ENCODE measurements at regions not wholly inside any gene's neighbourhood (a gene's known extent, or its start where the extent isn't known, plus 50 kb on each side); places are given as distances from the start of the nearest gene placed in this dataset.

- TF ChIP-seq POLR2AphosphoS5 (IDR thresholded peaks at IDR 0.05; ENCODE audit: low read depth, low read length) (no peak), SIN3A (IDR thresholded peaks at IDR 0.05; ENCODE audit: borderline replicate concordance, insufficient read depth, low read length) (no peak)
Measured at GRCh38 chr20:11249683-11250082, 575.9 kb upstream of the JAG1 start.

GRCh38 chr20:11252447-11252846, 578.6 kb upstream of the JAG1 start:
- TF ChIP-seq TAF1 (IDR thresholded peaks at IDR 0.05; ENCODE audit: borderline replicate concordance, insufficient read depth, low read length) (no peak), FOXP2 (optimal IDR thresholded peaks at IDR 0.05; ENCODE audit: borderline replicate concordance, extremely low read depth, extremely low read length, insufficient read depth) (no peak), REST (IDR thresholded peaks at IDR 0.05; ENCODE audit: insufficient read depth in 1 of 2, low read depth in 2 of 2, low read length in 2 of 2) (no peak), POLR2AphosphoS5 (IDR thresholded peaks at IDR 0.05; ENCODE audit: low read depth, low read length) (no peak), SIN3A (IDR thresholded peaks at IDR 0.05; ENCODE audit: borderline replicate concordance, insufficient read depth, low read length) (no peak)

GRCh38 chr20:11255455-11255854, 581.7 kb upstream of the JAG1 start:
- TF ChIP-seq SIN3A (IDR thresholded peaks at IDR 0.05; ENCODE audit: borderline replicate concordance, insufficient read depth, low read length) = no peak
- no peak for TF ChIP-seq POLR2AphosphoS5 (IDR thresholded peaks at IDR 0.05; ENCODE audit: low read depth, low read length)
- no peak for TF ChIP-seq REST (IDR thresholded peaks at IDR 0.05; ENCODE audit: insufficient read depth in 1 of 2, low read depth in 2 of 2, low read length in 2 of 2)
- no peak for TF ChIP-seq TAF1 (IDR thresholded peaks at IDR 0.05; ENCODE audit: borderline replicate concordance, insufficient read depth, low read length)
- no peak for TF ChIP-seq FOXP2 (optimal IDR thresholded peaks at IDR 0.05; ENCODE audit: borderline replicate concordance, extremely low read depth, extremely low read length, insufficient read depth)

GRCh38 chr20:11255860-11256259, 582.1 kb upstream of the JAG1 start:
- no peak for TF ChIP-seq POLR2AphosphoS5 (IDR thresholded peaks at IDR 0.05; ENCODE audit: low read depth, low read length)
- no peak for TF ChIP-seq FOXP2 (optimal IDR thresholded peaks at IDR 0.05; ENCODE audit: borderline replicate concordance, extremely low read depth, extremely low read length, insufficient read depth)
- no peak for TF ChIP-seq REST (IDR thresholded peaks at IDR 0.05; ENCODE audit: insufficient read depth in 1 of 2, low read depth in 2 of 2, low read length in 2 of 2)
- TF ChIP-seq SIN3A (IDR thresholded peaks at IDR 0.05; ENCODE audit: borderline replicate concordance, insufficient read depth, low read length) = no peak
- TF ChIP-seq TAF1 (IDR thresholded peaks at IDR 0.05; ENCODE audit: borderline replicate concordance, insufficient read depth, low read length) = no peak

- TF ChIP-seq REST (IDR thresholded peaks at IDR 0.05; ENCODE audit: insufficient read depth in 1 of 2, low read depth in 2 of 2, low read length in 2 of 2) = no peak
- no peak for TF ChIP-seq FOXP2 (optimal IDR thresholded peaks at IDR 0.05; ENCODE audit: borderline replicate concordance, extremely low read depth, extremely low read length, insufficient read depth)
- TF ChIP-seq TAF1 (IDR thresholded peaks at IDR 0.05; ENCODE audit: borderline replicate concordance, insufficient read depth, low read length) = no peak
- no peak for TF ChIP-seq SIN3A (IDR thresholded peaks at IDR 0.05; ENCODE audit: borderline replicate concordance, insufficient read depth, low read length)
- no peak for TF ChIP-seq POLR2AphosphoS5 (IDR thresholded peaks at IDR 0.05; ENCODE audit: low read depth, low read length)
Measured at GRCh38 chr20:11260611-11261010, 586.8 kb upstream of the JAG1 start.
